ENCODE measurements at regions not wholly inside any gene's neighbourhood (a gene's known extent, or its start where the extent isn't known, plus 50 kb on each side); places are given as distances from the start of the nearest gene placed in this dataset.

DNA sequence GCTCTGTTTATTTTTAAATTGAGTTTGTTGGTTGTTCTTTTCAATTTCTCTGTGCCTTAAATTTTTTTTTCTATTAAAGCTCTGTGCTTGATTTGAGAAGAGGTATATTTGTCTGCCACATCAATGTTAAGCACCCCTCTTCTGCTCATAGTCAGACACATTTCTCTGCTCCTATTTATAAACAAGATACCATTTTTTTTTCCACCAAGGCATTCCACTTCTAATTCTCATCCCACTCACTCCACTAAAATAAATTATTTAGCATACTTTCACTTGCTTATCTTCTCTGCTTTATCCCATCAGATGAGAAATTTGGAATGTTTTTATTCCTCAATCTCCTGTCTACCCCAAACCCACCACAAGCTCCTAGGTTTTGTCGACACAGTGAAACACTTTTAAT, 127.0 kb upstream of the PDE5A start:
- TF ChIP-seq EZH2 (IDR thresholded peaks at IDR 0.05; ENCODE audit: low read length, missing control alignments) (no peak), CTCF (conservative IDR thresholded peaks at IDR 0.05 in 1 of 2, IDR thresholded peaks at IDR 0.05 in 1 of 2; ENCODE audit: low read depth in 1 of 2, low read length in 2 of 2) (no peak)

Data from fibroblast of lung (primary cell).